Activated CD4-positive, alpha-beta T cell treated with anti-CD3 and anti-CD28 coated beads for 36 hours (primary cell): ENCODE measurements at regions not wholly inside any gene's neighbourhood (a gene's known extent, or its start where the extent isn't known, plus 50 kb on each side); places are given as distances from the start of the nearest gene placed in this dataset.

Experiments
- ATAC-seq: fragments of 200-7000 bp; cut with Tn5 transposase; one replicate; pipeline ENCODE4 v1.10.0; 2021; ENCODE audit warnings: mild to moderate bottlenecking, moderate library complexity
- CTCF ChIA-PET: fragments of 350-600 bp; sonication (Branson Sonifier 250); formaldehyde crosslinking; loops from one replicate; lab custom pipeline; 2021; ENCODE audit warnings: antibody characterized with exemption; lab: Charles Lee
- POLR2A ChIA-PET: fragments of 350-600 bp; sonication (Branson Sonifier 250); formaldehyde crosslinking; loops from one replicate; lab custom pipeline; 2021; ENCODE audit warnings: antibody characterized with exemption, inconsistent platforms; lab: Charles Lee
- DNase-seq: peaks from one replicate; pipeline ENCODE4 v3.0.0-alpha.2; 2020
- H3K27ac Mint-ChIP-seq: one replicate; pipeline ENCODE4 v1.8.0; 2021; ENCODE audit warnings: mixed read lengths
- H3K27me3 Mint-ChIP-seq: one replicate; pipeline ENCODE4 v1.8.0; 2021; ENCODE audit warnings: mixed read lengths
- H3K36me3 Mint-ChIP-seq: one replicate; pipeline ENCODE4 v1.8.0; 2021; ENCODE audit warnings: low read depth, mixed read lengths
- H3K4me1 Mint-ChIP-seq: one replicate; pipeline ENCODE4 v1.8.0; 2021; ENCODE audit warnings: mixed read lengths
- H3K4me3 Mint-ChIP-seq: one replicate; pipeline ENCODE4 v1.8.0; 2021; ENCODE audit warnings: mild to moderate bottlenecking, moderate library complexity, mixed read lengths
- H3K9me3 Mint-ChIP-seq: one replicate; pipeline ENCODE4 v1.8.0; 2021; ENCODE audit warnings: low read depth, mixed read lengths
- intact Hi-C, 2 experiments: fragments of 100-400 bp; cut with DNase I in 1 of 2; cut with micrococcal nuclease in 1 of 2; formaldehyde crosslinking; loops; one replicate each; pipeline versions ENCODE4 v1.14.2 to v1.15.1; 2022 to 2024; cut with DNase I, micrococcal nuclease

DNA sequence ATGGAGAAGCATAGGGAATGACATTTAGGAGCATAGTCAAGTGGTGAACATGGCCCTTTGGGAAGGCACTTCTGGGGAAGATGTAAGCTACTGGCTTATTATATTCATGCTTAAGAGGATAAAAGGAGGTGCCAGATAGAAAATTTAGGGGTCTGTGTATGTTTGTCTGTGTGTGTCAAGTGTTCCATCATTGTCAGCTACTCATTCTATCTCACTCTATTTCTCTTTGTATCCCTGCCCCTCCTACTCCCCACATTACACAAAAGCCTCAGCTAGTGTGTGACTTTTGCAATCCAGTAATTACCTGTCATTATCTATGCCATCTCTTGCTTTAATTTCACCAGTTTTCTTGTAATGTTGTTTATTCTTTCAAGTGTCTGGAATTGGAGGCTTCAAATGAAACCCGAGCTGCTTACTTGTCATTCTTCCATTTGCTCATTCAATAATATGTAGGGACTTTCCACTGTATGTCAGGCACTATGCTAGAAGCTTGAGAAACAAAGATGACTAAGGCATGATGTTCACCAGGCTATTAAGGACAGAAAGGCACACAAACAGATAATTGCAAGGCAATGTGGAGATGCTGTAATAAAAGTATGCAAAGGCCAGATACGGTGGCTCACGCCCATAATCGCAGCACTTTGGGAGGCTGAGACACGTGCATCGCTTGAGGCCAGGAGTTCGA lies 229.8 kb upstream of the TEX13C start:
- Mint-ChIP-seq H3K4me3 (no peak overlapping the region), H3K9me3 (no peaks in the 10 kb centered on the region), H3K27me3 (peaks cover 2% of the 10 kb centered on the region), H3K36me3 (no peaks in the 10 kb centered on the region), H3K27ac (no peak overlapping the region), H3K4me1 (peaks cover 6% of the 10 kb centered on the region)
- ChIA-PET CTCF (no interaction called here), POLR2A (no interaction called here)
- peak; percentile 61 for ATAC-seq
- DNase-seq, result no peak
- intact Hi-C loops, result no loop called here

DNA sequence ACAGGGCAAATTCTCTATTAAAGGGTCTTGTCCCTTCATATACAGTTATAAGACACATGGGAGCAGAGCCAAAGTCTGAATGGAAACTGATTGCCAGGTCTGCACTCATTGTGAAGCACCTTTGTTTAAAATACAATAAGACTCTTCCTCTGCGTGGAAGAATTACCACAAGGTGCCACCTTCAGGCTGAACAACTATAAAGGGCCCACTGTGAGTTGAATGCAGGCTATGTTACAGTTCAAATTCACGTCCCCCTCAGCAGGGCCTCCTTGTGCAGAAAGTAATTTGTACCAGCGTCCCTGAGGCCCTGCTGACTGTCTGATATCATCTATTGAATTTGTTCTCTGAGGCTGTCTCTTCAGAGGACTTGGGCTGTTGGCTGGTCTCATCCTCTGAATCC lies 225.8 kb upstream of the TEX13C start:
- no peak overlapping the region for H3K4me3 Mint-ChIP-seq
- CTCF ChIA-PET, result no interaction called here
- H3K4me1 Mint-ChIP-seq, result peaks cover 6% of the 10 kb centered on the region
- H3K27me3 Mint-ChIP-seq, result no peaks in the 10 kb centered on the region
- POLR2A ChIA-PET, result no interaction called here
- no peaks in the 10 kb centered on the region for H3K36me3 Mint-ChIP-seq
- H3K27ac Mint-ChIP-seq, result no peak overlapping the region
- no peaks in the 10 kb centered on the region for H3K9me3 Mint-ChIP-seq
- ATAC-seq (no peak), DNase-seq (no peak)
- intact Hi-C loops, result no loop called here

DNA sequence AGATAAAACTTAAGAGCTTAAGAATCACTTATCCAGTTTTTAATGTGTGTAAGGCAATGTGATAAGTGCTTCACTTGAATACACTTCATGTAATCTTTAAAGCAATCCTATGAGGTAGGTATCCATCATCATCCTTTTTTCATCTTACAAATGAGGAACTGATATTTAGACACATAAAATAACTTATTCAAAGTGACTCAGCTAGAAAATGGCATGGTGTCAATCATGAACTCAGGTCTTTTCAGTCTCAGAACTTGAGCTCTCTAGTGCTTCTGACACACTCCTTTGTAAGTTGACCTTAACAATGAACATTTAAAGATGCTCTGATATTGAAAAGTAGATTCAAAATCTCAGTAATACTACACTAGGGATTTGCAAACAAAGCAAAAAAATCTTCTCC lies 224.8 kb upstream of the TEX13C start:
- ATAC-seq (no peak), DNase-seq (no peak)
- H3K9me3 Mint-ChIP-seq, result no peaks in the 10 kb centered on the region
- H3K4me3 Mint-ChIP-seq, result no peak overlapping the region
- ChIA-PET POLR2A (interaction anchor here (0.6 kb wide), 1 partner anchor 18 kb away, joined by 3 read pairs; no protein-coding TSS in a partner anchor), CTCF (no interaction called here)
- no peaks in the 10 kb centered on the region for H3K27me3 Mint-ChIP-seq
- no peak overlapping the region for H3K27ac Mint-ChIP-seq
- no peaks in the 10 kb centered on the region for H3K36me3 Mint-ChIP-seq
- peaks cover 1% of the 10 kb centered on the region for H3K4me1 Mint-ChIP-seq
- intact Hi-C loops, result no loop called here

DNA sequence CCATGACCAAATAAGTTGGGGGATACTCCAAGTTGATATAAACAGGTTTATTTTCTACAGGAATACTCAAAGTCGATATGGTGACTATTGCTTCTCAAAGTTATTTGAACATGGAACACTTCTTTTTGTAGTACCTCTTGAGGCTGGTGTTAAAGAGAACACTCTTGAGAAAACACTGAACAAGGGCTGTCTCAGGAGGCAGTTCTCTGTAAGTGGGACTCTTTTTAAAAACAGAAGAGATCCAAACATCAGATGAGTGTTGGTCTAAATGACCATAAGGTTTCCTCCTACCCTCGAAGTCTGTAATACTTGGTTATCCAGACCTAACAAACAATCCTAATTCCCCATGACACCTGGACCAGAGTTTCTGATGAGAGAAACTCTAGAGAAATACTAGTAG lies 223.2 kb upstream of the TEX13C start:
- Mint-ChIP-seq H3K9me3 (no peaks in the 10 kb centered on the region), H3K4me3 (no peak overlapping the region), H3K36me3 (no peaks in the 10 kb centered on the region), H3K27ac (no peak overlapping the region), H3K27me3 (no peaks in the 10 kb centered on the region), H3K4me1 (no peaks in the 10 kb centered on the region)
- POLR2A ChIA-PET, result no interaction called here
- no peak for DNase-seq
- CTCF ChIA-PET, result no interaction called here
- ATAC-seq, result no peak
- intact Hi-C loops, result no loop called here

DNA sequence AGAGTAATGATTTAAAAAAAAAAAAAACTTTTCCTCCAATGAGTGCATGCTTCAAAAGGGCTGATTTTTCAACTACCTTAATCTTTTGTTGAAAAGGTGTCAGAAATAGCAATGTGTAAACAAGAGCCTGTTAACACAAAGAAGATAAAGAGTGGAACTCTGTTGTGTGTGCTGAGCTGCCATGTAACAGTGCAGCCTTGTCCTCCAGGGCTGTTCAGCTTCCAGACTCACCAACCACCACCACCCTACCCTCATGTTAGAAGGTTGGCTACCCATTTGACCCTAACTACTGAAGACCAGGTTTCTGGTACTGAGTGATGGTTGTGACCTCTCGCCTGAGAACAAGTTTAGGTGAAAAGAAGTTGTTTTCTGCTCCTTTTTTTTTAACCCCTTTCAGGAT lies 222.8 kb upstream of the TEX13C start:
- ATAC-seq, result no peak
- ChIA-PET POLR2A (no interaction called here), CTCF (no interaction called here)
- intact Hi-C loops, result no loop called here
- H3K4me3 Mint-ChIP-seq, result no peak overlapping the region
- no peaks in the 10 kb centered on the region for H3K9me3 Mint-ChIP-seq
- H3K27me3 Mint-ChIP-seq, result no peaks in the 10 kb centered on the region
- DNase-seq, result no peak
- no peak overlapping the region for H3K27ac Mint-ChIP-seq
- H3K36me3 Mint-ChIP-seq, result no peaks in the 10 kb centered on the region
- no peaks in the 10 kb centered on the region for H3K4me1 Mint-ChIP-seq

DNA sequence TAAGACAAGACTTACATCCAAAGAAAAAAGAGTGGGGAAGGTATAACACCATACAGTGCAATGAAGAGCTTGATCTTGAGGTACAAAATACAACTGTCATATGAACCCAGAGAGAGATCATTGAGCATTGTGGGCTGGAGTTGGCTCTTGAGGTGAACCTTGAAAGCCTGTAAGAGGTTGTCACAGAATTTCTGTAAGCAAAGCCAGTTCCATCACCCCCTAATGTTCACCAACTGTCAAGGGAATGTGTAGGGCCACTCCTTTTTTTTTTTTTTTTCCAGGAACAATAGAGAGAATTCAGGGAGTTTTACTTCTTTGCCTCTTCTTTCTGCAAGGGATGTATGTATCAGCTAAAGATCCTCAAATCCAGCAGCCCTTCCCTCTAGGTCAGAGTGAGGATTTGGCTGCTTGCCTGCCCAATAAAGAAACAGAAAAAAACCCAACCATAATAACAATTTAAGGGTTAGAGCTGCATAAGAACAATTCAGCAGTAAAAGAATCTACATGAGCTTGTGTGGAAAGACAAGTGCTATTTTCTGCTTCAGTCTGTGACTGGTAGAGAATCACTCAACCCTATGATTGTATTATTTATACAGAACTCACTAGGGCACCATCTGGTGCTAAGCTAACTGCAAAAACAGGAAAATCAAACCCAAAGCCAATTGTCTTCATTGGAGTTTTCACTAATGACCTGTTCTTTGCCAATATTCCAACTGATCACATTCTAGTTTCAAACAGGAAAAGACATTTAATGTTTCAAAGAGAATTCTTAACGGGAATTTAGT lies 217.5 kb upstream of the TEX13C start:
- CTCF ChIA-PET, result no interaction called here

DNA sequence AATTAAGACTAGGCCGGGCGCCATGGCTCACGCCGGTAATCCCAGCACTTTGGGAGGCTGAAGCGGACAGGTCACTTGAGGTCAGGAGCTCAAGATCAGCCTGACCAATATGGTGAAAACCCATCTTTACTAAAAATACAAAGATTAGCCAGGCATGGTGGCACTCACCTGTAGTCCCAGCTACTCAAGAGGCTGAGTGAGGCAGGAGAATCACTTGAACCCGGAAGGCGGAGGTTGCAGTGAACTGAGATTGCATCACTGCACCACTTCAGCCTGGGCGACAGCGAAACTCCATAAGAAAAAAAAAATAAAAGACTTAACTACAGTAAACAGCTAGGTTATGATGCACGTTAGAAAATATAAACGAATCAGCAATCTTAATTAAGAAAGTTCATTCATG lies 216.0 kb upstream of the TEX13C start:
- no peak for DNase-seq
- Mint-ChIP-seq H3K4me1 (no peaks in the 10 kb centered on the region), H3K27me3 (no peaks in the 10 kb centered on the region), H3K27ac (no peak overlapping the region), H3K4me3 (no peak overlapping the region), H3K9me3 (no peaks in the 10 kb centered on the region), H3K36me3 (no peaks in the 10 kb centered on the region)
- intact Hi-C loops, result no loop called here
- ATAC-seq, result no peak
- ChIA-PET CTCF (no interaction called here), POLR2A (interaction anchor here (0.6 kb wide), 1 partner anchor 1259 kb away, joined by 3 read pairs; no protein-coding TSS in a partner anchor)

More for the DNA sequence above, 217.5 kb upstream of the TEX13C start:
- no peak overlapping the region for H3K27ac Mint-ChIP-seq
- intact Hi-C loops, result no loop called here
- ATAC-seq (no peak), DNase-seq (no peak)
- H3K4me3 Mint-ChIP-seq, result no peak overlapping the region
- no peaks in the 10 kb centered on the region for H3K4me1 Mint-ChIP-seq
- no peaks in the 10 kb centered on the region for H3K27me3 Mint-ChIP-seq
- H3K36me3 Mint-ChIP-seq, result no peaks in the 10 kb centered on the region
- POLR2A ChIA-PET, result no interaction called here
- H3K9me3 Mint-ChIP-seq, result no peaks in the 10 kb centered on the region

DNA sequence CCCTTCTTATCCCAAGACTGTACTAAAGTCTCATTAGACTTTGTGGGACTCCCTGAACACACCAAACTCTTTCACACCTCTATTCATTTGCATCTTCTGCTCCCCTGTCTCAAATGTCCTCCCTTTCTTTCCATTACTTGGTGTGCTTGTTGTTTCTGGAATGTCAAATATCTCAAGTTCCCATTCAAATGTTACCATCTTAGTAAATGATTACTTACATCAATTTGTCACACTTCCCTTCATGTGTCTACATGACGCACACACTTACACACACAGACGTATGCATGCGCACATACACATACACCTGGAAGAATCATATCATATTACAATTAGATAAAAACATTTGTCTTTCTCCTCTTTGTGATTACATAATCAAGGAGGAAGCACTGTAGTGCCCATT lies 210.8 kb upstream of the TEX13C start:
- ATAC-seq (no peak), DNase-seq (no peak)
- H3K36me3 Mint-ChIP-seq, result no peaks in the 10 kb centered on the region
- H3K4me3 Mint-ChIP-seq, result no peak overlapping the region
- H3K27me3 Mint-ChIP-seq, result peaks cover 2% of the 10 kb centered on the region
- no peaks in the 10 kb centered on the region for H3K4me1 Mint-ChIP-seq
- ChIA-PET CTCF (no interaction called here), POLR2A (no interaction called here)
- H3K27ac Mint-ChIP-seq, result no peak overlapping the region
- intact Hi-C loops, result no loop called here
- no peaks in the 10 kb centered on the region for H3K9me3 Mint-ChIP-seq

DNA sequence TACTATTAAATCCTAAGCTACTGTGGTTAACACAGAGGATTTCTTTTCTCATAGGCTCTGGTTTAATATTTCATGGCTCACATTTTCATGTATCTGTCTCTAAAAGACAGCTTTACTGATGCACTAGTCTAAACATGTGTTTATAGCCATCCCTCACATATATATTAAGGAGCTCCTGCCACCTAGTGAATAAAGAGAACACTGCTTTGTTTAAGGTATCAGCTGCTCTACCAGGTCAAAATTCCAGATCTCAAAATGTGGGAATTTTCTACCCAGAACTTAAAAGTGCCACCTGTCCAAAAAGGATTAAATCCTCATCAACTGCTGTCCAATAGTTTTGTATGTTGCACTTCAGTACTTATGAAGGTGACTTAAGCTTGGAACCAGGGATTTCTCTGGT lies 188.5 kb upstream of the TEX13C start:
- CTCF ChIA-PET, result interaction anchor here (0.9 to 2.0 kb wide), 5 partner anchors 393 to 740 kb away, joined by 3 to 6 read pairs (median 5); no protein-coding TSS in a partner anchor
- intact Hi-C loops, result loop anchor here (1.0 to 10.0 kb wide), 5 partner anchors 191 to 743 kb away; no protein-coding TSS in a partner anchor
- H3K36me3 Mint-ChIP-seq, result no peaks in the 10 kb centered on the region
- ATAC-seq (no peak), DNase-seq (no peak)
- no peaks in the 10 kb centered on the region for H3K27me3 Mint-ChIP-seq
- no peaks in the 10 kb centered on the region for H3K4me1 Mint-ChIP-seq
- H3K4me3 Mint-ChIP-seq, result no peak overlapping the region
- peaks cover 2% of the 10 kb centered on the region for H3K9me3 Mint-ChIP-seq
- POLR2A ChIA-PET, result interaction anchor here (0.5 kb wide), 1 partner anchor 735 kb away, joined by 3 read pairs; no protein-coding TSS in a partner anchor
- H3K27ac Mint-ChIP-seq, result no peak overlapping the region

DNA sequence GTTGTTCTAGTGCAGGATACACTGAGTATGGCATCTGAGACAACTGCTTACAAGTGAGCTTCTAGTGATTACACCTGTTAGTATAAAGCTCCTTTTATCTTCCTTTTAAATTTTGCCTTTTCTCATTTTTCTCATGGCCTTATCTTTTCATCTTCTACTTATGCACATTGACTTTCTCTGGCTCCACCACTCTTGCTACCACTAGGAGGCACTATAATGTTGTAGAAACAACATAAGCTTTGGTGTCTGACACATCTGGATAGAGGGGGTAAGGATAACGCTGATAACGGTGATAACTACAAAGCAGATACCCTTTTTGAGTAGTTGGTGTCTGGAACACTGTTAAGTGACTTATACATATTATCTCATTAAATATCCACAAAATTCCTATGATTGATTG lies 187.4 kb upstream of the TEX13C start:
- peaks cover 2% of the 10 kb centered on the region for H3K9me3 Mint-ChIP-seq
- POLR2A ChIA-PET, result no interaction called here

DNA sequence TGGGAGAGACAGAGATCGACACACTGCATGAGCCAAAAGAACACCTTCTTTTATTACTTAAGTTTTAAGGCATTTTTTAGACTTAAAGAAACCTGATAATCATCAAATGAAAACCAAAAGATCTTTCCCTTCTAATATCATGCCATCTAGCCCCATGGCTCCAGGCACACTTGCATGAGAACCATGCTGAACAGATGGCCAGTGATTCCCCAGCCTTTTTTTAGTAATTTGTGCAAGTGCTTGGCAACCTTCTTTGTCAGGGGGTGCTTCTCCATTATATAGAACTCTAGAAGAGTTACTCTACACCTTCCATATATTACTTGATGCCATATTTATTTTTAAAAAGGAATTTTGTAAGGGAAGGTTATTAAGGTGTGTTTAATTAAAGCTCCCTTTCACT lies 182.2 kb upstream of the TEX13C start:
- H3K4me1 Mint-ChIP-seq, result no peaks in the 10 kb centered on the region
- no peak overlapping the region for H3K27ac Mint-ChIP-seq
- no peaks in the 10 kb centered on the region for H3K9me3 Mint-ChIP-seq
- ChIA-PET CTCF (interaction anchor here (0.6 kb wide), 1 partner anchor 730 kb away, joined by 3 read pairs; no protein-coding TSS in a partner anchor), POLR2A (no interaction called here)
- DNase-seq (no peak), ATAC-seq (no peak)
- no peak overlapping the region for H3K4me3 Mint-ChIP-seq
- H3K27me3 Mint-ChIP-seq, result no peaks in the 10 kb centered on the region
- intact Hi-C loops, result loop anchor here in 1 of 2 experiments (10.0 kb wide), 1 partner anchor 507 kb away; no protein-coding TSS in a partner anchor
- no peaks in the 10 kb centered on the region for H3K36me3 Mint-ChIP-seq

More for the DNA sequence above, 187.4 kb upstream of the TEX13C start:
- DNase-seq (no peak), ATAC-seq (peak; percentile 47)
- Mint-ChIP-seq H3K27me3 (no peaks in the 10 kb centered on the region), H3K27ac (no peak overlapping the region), H3K36me3 (no peaks in the 10 kb centered on the region), H3K4me1 (no peaks in the 10 kb centered on the region), H3K4me3 (no peak overlapping the region)
- CTCF ChIA-PET, result interaction anchor here (0.7 to 2.0 kb wide), 10 partner anchors 12 to 741 kb away, joined by 3 to 8 read pairs (median 4); no protein-coding TSS in a partner anchor
- intact Hi-C loops, result loop anchor here (5.0 to 10.0 kb wide), 3 partner anchors 190 to 725 kb away; no protein-coding TSS in a partner anchor
